ENCODE measurements at regions not wholly inside any gene's neighbourhood (a gene's known extent, or its start where the extent isn't known, plus 50 kb on each side); places are given as distances from the start of the nearest gene placed in this dataset.
"Not testable (repeated sequence)": the region's sequence is repeated elsewhere in the genome, so short reads cannot be mapped to it uniquely, and the experiment has no call there.

DNA sequence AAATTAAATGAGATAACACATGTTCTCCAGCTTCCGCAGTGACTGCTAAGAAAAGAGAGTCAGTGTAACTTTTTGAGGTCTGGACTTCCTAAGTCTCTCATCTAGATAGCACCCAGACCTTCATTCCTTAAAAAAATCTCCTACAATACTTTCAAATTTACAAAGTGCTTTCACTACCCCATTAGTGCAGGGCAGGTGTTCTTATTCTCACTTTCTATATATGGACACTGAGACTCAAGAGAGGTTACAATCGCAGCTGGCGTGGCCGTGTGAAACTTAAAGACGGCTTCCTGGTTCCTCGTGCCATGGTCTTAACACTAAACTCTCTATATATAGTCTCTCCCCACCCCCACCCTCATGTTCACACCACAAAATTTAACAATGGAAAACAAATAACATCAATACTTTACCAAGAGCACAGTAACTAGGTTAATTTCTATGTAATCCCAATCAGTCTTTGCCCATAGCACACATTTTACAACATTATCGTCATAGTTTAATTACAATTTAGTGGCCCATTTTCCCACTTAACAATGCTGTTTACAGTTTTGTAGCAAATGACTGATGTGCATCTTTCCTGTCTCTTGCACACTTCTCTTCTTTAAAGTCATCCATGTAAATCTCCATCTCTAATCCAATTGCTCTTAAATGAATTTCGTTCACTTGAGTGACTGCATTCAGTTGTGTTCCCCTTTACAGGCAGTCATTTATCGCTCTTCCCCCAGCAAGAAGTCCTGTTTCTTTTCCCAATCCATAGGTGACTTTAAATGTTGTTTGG lies 78.8 kb upstream of the ARID1B start:
- no peak overlapping the region for H3K27ac Mint-ChIP-seq
- no peaks in the 10 kb centered on the region for H3K9me3 Mint-ChIP-seq
- DNase-seq (no peak), ATAC-seq (no peak)
- peaks cover 20% of the 10 kb centered on the region for H3K27me3 Mint-ChIP-seq
- peak overlapping the region in 1 of 2 donors; percentile 7 for H3K4me3 Mint-ChIP-seq
- H3K4me1 Mint-ChIP-seq, result peaks cover 30% of the 10 kb centered on the region

DNA sequence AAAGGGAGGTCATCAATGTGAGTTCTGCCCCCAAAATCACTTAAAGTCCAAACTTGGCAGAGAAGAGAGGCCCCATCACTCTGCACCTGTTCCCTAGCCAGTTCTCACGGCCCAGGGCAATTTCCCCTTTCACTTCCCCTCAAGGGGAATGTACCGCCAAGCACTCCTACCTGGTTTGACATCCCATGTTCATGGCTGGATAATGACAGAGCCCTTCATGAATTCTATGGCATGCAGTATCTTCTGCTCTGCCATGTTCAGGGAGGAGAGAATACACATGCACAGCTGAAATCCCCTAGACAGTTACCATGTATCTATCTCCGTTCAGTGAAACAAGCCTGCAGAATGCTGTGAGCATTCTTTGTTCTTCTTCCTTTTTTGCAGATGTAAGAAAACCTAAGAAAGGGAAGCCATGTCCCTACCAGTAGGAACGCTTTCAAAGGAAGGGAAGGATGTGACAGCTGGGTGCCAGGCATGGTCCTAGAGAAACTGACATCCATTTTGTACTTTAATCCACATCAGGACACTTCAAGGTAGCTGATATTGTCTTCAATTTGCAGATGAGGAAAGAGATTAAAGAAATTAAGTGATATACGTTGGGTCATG lies 79.8 kb upstream of the ARID1B start:
- ATAC-seq (no peak), DNase-seq (no peak)
- Mint-ChIP-seq H3K9me3 (no peaks in the 10 kb centered on the region), H3K27me3 (peaks cover 20% of the 10 kb centered on the region), H3K27ac (no peak overlapping the region), H3K4me3 (no peak overlapping the region), H3K4me1 (peaks cover 30% of the 10 kb centered on the region)

DNA sequence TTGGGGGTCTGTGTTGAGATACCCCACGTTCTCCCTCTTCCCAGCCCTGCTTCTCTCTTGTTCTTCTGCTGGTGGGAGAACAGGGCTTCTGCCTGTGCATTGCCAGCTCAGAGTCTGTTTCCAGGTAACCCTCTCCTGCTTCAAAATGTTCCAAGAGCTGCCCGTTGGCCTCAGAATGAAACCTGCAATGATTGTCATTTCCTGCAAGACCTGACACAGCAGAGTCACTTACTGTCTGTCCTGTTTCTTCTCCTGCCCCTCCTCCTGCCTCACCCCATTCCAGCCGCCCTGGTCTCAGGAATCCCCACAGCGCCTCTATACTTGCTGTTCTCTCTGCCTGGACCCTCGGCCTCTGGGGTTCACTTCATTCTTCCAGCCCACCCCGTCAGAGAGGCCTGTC lies 81.4 kb upstream of the ARID1B start:
- Mint-ChIP-seq H3K27ac (peak overlapping the region in 1 of 2 donors; percentile 62), H3K27me3 (peaks cover 20% of the 10 kb centered on the region), H3K4me3 (no peak overlapping the region), H3K9me3 (no peaks in the 10 kb centered on the region), H3K4me1 (peaks cover 30% of the 10 kb centered on the region)
- DNase-seq, result no peak
- ATAC-seq, result no peak

DNA sequence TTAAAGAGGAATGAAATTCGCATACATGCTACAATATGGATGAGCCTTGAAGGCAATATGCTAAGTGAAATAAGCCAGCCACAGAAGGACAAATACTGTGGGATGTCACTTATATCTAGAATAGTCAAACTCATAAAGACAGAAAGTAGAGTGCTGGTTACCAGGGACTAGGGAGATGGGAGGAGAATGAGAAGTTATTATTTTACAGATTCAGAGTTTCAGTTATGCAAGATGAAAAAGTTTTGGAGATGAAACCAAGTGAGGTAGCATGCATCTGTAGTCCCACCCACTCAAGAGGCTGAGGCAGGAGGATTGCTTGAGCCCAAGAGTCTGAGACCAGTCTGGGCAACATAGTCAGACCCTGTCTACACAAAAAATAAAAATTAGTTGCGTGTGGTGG lies 82.5 kb upstream of the ARID1B start:
- no peaks in the 10 kb centered on the region for H3K9me3 Mint-ChIP-seq
- peaks cover 30% of the 10 kb centered on the region for H3K4me1 Mint-ChIP-seq
- no peak overlapping the region for H3K27ac Mint-ChIP-seq
- H3K27me3 Mint-ChIP-seq, result peaks cover 20% of the 10 kb centered on the region
- ATAC-seq (peak; percentile 7), DNase-seq (no peak)
- H3K4me3 Mint-ChIP-seq, result no peak overlapping the region

DNA sequence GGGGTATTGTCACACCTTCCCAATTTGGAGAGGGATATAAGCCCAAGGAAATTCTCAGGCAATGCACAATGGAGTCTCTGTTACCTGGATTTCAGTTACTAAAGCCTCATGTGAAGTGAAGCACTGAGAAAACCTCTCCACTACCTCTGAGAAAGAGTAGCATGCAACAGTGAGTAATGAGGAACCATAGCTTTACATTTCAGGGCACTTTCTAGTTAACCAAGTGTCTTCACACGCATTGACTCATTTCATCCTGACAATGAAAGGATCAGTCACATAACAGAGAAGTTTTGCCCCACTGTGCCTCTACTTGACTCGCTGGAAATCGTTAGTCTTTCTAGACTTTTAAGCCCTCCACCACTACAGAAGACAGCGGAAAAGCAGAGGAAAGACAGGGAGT lies 86.2 kb upstream of the ARID1B start:
- ATAC-seq, result no peak
- no peak for DNase-seq
- Mint-ChIP-seq H3K4me3 (no peak overlapping the region), H3K27ac (no peak overlapping the region), H3K9me3 (no peaks in the 10 kb centered on the region), H3K4me1 (peaks cover 27% of the 10 kb centered on the region), H3K27me3 (peaks cover 7% of the 10 kb centered on the region)

DNA sequence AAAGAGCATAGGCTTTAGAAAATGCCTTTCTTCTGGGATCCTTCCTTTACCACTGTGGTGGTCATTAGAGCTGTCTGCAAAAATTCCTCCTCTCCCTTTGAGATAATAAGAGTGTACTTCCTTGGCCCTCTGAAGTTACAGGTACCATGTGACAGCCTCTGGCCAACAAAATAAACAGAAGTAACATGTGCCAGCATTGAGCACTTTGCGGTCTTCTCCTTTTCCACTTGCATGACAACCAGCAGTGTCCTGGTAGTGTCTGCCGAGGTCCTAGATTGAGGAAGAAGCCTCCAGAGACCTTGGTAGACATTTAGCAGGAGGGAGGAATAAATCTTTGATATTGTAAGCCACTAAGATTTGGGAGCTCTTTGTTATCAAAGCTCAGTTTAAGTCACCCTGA lies 87.5 kb upstream of the ARID1B start:
- peaks cover 25% of the 10 kb centered on the region for H3K4me1 Mint-ChIP-seq
- no peak overlapping the region for H3K27ac Mint-ChIP-seq
- H3K9me3 Mint-ChIP-seq, result no peaks in the 10 kb centered on the region
- DNase-seq (no peak), ATAC-seq (no peak)
- H3K27me3 Mint-ChIP-seq, result no peaks in the 10 kb centered on the region
- H3K4me3 Mint-ChIP-seq, result no peak overlapping the region

DNA sequence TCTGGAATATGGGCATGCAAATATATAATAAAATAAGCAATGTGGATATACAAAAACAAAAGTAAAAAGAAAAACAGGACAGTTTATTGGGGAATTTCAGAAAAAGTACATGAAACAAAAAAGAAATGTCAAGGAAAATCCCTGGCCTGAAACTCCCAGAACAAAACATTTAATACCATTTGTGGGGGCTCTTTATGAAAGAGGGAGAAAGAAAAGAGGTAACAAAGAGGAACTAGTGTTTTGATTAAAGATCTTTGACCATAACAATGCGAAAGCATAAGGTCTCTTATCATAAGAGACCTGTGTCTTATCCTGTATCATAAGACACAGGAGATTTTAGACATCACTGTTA lies 88.6 kb upstream of the ARID1B start:
- ATAC-seq (no peak), DNase-seq (no peak)
- Mint-ChIP-seq H3K9me3 (no peaks in the 10 kb centered on the region), H3K27me3 (no peaks in the 10 kb centered on the region), H3K4me3 (peak overlapping the region; percentile 77 to 79), H3K4me1 (peaks cover 25% of the 10 kb centered on the region), H3K27ac (no peak overlapping the region)

DNA sequence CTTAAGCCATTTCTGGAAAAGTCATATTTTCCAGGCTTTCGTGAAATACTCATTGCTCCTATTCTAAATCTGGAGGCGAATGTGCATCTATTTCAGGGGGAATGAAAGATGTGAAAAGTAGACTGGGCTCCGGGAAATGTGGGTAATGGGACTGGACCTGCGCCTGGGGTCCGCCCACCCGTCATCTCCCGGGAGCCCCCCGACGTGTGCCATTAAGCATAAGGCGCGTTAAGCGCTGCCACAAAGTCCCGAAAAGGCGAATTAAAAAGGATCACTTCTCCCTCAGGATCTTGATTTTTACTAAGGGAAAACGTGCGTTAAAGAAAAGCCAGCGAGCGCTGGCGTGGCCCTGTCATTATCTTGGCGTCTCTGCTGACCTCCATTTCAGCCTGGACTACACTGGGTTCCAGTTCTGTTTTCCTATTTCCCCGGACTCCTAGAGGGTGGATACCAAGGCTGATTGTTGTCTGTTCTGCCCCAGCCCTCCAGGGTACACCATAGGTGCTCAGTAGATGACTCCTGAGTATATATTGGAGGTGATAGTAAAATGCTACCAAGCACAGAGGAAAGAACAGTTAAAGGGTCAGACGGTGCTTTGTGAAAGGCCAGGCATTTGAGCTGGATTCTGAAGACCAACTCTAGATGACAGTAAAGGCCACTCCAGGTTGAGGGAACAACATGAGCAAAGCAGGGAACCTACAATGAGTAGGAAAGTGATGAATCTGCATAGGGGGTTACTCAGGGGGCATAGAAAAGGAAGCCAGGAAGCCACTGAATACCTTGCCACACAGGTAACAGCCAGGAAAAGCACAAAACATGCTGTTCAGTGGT lies 89.2 kb upstream of the ARID1B start:
- Mint-ChIP-seq H3K4me1 (peaks cover 25% of the 10 kb centered on the region), H3K27ac (peak overlapping the region; percentile 35 to 83), H3K27me3 (no peaks in the 10 kb centered on the region), H3K9me3 (no peaks in the 10 kb centered on the region), H3K4me3 (peak overlapping the region; percentile 77 to 79)
- DNase-seq (peak in 1 of 2 donors; percentile 14), ATAC-seq (no peak)

DNA sequence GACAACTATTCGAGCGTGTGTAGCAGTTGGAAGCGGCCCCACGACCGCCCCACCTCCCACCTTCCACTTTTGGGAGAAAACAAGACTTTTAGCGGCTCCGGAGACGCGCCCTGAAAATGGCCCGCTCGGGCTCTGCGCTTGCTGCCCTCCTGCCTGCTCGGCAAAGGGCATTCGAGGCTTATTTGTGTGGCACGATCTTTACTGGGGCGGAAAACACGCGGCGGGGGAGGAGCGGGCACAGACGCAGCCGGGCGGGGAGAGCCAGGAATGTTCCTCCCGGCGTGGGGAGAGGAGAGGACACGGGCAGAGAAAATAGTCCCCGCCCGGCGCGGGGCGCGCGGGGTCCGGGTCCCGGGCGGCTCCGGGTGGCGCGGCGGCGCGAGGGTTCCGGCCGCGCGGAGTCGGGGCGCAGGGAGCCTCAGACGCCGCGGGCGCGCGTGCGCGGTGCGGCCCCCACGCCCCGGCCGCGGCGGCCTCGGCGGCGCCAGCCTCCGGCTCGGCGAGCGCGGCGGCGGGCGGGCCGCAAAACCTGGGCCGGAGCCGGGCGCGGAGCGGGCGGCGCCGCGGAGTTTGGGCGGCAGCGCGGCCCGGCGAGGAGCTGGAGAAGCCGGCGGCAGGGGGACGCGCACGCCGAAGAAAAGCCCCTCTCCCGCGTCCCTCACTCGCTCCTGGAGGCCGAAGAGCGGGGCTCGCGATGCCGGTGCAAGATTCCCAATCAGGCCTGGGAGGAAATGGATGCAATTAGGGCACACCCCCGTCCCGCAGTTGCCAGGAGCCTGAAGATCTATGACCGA lies 90.0 kb upstream of the ARID1B start:
- no peaks in the 10 kb centered on the region for H3K9me3 Mint-ChIP-seq
- peak; percentile 76 to 84 for DNase-seq
- H3K4me3 Mint-ChIP-seq, result peak overlapping the region; percentile 90 to 95
- no peaks in the 10 kb centered on the region for H3K27me3 Mint-ChIP-seq
- peak; percentile 95 for ATAC-seq
- H3K4me1 Mint-ChIP-seq, result peaks cover 25% of the 10 kb centered on the region
- H3K27ac Mint-ChIP-seq, result peak overlapping the region; percentile 96 to 98

DNA sequence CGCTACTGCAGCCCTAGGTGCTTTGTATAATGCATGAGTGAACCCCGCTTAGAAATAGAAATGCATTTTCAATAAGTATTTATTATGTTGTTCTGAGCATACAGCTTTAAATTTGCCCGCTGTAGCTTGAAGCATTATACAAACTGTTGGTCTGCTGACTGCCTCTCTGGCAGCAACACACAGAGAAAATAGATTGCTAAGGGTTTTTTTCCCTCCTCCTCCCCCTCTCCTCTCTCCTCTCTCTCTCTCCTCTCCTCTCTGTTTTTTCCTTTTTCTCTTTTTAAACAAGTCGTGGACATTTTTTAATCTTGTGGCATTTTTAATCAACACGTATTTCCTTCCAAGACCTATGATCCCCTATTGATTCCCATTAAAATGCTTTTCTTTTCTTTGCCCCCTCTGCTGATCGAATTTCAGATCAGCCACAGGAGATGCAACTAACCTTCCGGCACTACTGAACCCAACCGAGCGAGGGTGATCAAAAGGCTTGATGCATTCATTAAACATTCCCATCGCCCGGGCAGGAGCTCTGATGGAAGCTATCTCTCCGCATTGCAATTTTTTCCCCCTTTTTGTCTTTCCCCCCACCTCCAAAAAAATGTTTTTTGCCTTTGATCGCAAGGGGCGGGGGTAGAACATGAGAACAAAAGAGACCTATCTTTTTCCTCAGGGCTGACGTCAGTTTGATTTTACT lies 90.7 kb upstream of the ARID1B start:
- no peaks in the 10 kb centered on the region for H3K9me3 Mint-ChIP-seq
- H3K4me3 Mint-ChIP-seq, result peak overlapping the region; percentile 90 to 95
- peak in 1 of 2 donors; percentile 34 for DNase-seq
- no peaks in the 10 kb centered on the region for H3K27me3 Mint-ChIP-seq
- peak; percentile 50 for ATAC-seq
- H3K27ac Mint-ChIP-seq, result peak overlapping the region; percentile 96 to 98
- H3K4me1 Mint-ChIP-seq, result peaks cover 25% of the 10 kb centered on the region

DNA sequence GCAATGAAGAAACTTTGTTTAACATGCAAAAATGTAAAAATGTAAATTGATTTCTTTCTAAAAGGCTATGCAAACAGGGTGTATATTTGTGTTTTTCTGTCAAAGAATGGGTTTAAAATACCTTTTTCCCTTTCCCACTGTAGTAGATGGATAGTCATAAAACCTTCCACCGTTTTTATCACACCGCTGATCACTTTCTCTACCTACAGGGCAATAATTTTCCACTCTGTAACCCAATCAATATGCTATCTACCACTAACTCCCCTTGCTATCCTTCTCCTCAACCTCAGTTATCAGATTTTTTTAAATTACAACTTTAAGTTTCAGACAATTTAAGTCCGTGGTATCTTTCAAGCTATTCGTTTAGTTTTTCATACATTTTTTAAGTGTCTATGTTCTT lies 91.4 kb upstream of the ARID1B start:
- H3K9me3 Mint-ChIP-seq, result no peaks in the 10 kb centered on the region
- peak overlapping the region; percentile 90 to 95 for H3K4me3 Mint-ChIP-seq
- DNase-seq (no peak), ATAC-seq (no peak)
- no peaks in the 10 kb centered on the region for H3K27me3 Mint-ChIP-seq
- peaks cover 25% of the 10 kb centered on the region for H3K4me1 Mint-ChIP-seq
- no peak overlapping the region for H3K27ac Mint-ChIP-seq

DNA sequence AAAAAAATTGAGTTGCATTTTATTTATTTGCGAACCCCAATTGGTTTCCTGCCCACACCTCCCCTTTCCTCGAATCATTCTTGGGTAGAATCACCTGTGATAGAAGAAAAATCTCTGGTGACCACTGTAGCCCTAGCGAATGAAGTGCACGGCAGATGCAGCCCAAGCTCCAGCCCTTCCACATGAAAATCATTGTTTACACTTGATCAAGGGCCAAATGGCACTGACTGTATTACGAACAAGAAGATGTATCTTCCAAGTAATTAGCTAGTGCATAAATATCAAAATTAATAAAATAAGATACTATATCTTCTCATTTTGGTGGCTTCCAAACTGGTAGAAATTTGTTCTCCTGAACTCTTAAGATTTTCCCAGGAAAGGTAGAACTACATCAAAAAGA lies 93.4 kb upstream of the ARID1B start:
- peaks cover 23% of the 10 kb centered on the region for H3K4me1 Mint-ChIP-seq
- H3K27me3 Mint-ChIP-seq, result no peaks in the 10 kb centered on the region
- no peak overlapping the region for H3K27ac Mint-ChIP-seq
- H3K4me3 Mint-ChIP-seq, result no peak overlapping the region
- no peak for ATAC-seq
- H3K9me3 Mint-ChIP-seq, result no peaks in the 10 kb centered on the region
- DNase-seq, result no peak

DNA sequence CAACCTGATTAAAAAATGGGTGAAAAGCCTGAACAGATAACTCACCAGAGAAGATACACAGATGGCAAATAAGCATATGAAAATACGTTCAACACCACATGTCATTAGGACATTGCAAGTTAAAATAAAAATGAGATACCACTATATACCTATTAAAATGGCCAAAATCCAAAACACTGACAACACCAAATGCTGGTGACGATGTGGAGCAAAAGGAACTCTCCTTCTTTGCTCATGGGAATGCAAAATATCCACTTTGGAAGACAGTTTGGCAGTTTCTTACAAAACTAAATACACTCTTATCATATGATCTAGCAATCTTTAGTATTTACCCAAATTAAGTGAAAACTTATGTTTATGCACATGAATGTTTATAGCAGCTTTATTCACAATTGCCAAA lies 100.5 kb upstream of the ARID1B start:
- H3K4me1 Mint-ChIP-seq, result no peaks in the 10 kb centered on the region
- peaks cover 10% of the 10 kb centered on the region for H3K27me3 Mint-ChIP-seq
- ATAC-seq (no peak), DNase-seq (no peak)
- H3K9me3 Mint-ChIP-seq, result peaks cover 14 to 28% of the 10 kb centered on the region in 2 donors
- no peak overlapping the region for H3K27ac Mint-ChIP-seq
- no peak overlapping the region for H3K4me3 Mint-ChIP-seq

DNA sequence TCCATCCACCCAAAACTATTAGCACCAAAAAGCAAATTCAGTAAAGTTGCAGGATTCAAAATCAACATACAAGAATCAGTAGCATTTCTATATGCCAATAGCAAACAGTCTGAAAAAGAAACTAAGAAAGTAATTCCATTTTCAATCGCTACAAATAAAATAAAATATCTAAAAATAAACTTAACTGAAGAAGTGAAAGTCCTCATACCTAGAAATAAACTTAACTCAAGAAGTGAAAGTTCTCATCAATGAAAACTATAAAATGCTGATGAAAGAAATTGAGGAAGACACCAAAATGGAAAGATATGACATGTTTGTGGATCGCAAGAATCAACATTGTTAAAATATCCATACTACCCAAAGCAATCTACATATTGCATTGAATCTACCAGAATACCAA lies 103.0 kb upstream of the ARID1B start:
- no peak for ATAC-seq
- DNase-seq, result no peak
- Mint-ChIP-seq H3K27ac (no peak overlapping the region), H3K27me3 (peaks cover 10% of the 10 kb centered on the region), H3K4me1 (no peaks in the 10 kb centered on the region), H3K9me3 (peaks cover 14 to 28% of the 10 kb centered on the region in 2 donors), H3K4me3 (no peak overlapping the region)

DNA sequence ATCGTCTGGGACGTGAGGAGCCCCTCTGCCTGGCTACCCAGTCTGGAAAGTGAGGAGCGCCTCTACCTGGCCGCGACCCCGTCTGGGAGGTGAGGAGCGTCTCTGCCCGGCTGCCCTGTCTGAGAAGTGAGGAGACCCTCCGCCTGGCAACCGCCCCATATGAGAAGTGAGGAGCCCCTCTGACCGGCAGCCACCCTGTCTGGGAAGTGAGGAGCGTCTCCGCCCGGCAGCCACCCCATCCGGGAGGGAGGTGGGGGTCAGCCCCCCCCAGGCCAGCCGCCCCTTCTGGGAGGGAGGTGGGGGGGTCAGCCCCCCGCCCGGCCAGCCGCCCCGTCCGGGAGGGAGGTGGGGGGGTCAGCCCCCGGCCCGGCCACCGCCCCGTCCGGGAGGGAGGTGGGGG lies 107.1 kb upstream of the ARID1B start:
- ATAC-seq, H3K27ac Mint-ChIP-seq, H3K4me3 Mint-ChIP-seq, H3K4me1 Mint-ChIP-seq, DNase-seq: not testable (repeated sequence)
- peaks cover 13 to 24% of the 10 kb centered on the region in 2 donors for H3K9me3 Mint-ChIP-seq
- peaks cover 35% of the 10 kb centered on the region for H3K27me3 Mint-ChIP-seq
